IMR-90 (cell line): ENCODE measurements at regions not wholly inside any gene's neighbourhood (a gene's known extent, or its start where the extent isn't known, plus 50 kb on each side); places are given as distances from the start of the nearest gene placed in this dataset.

Experiments
- ATAC-seq: fragments of 200-7000 bp; cut with Tn5 transposase; 2 replicates; pipeline ENCODE4 v1.9.1; 2020; ENCODE audit warnings: low read depth, mild to moderate bottlenecking, moderate library complexity
- BruUV-seq: library from RNA; stranded (reverse); fragments of 400-500 nt; replicated peaks from 2 replicates; lab custom pipeline; 2021; lab: Mats Ljungman, UMichigan
- CTCF ChIA-PET: fragments of 300-600 bp; formaldehyde crosslinking; extraction: SDS; loops from one replicate; lab custom pipeline; 2021; ENCODE audit warnings: antibody characterized with exemption; lab: Yijun Ruan, JAX
- POLR2A ChIA-PET: fragments of 300-600 bp; sonication (Branson Sonifier 250); formaldehyde crosslinking; loops from one replicate; lab custom pipeline; 2022; ENCODE audit warnings: antibody characterized with exemption; ENCODE audit not compliant: unreplicated experiment; lab: Charles Lee
- DNase-seq: peaks from one replicate; pipeline ENCODE4 v3.0.0; 2013
- H2AFZ ChIP-seq: replicated peaks from 2 replicates; pipeline ENCODE3; 2013; ENCODE audit warnings: low read length, mild to moderate bottlenecking; ENCODE audit not compliant: poor library complexity
- H2AK5ac ChIP-seq: 2 replicates; pipeline ENCODE4 v1.6.1; 2013; ENCODE audit warnings: low read depth, low read length, inconsistent platforms
- H2AK9ac ChIP-seq: replicated peaks from 2 replicates; pipeline ENCODE3; 2013; ENCODE audit warnings: mild to moderate bottlenecking, low read depth, low read length, moderate library complexity; ENCODE audit not compliant: poor library complexity
- H2BK120ac ChIP-seq: 2 replicates; pipeline ENCODE4 v1.6.1; 2013; ENCODE audit warnings: low read depth, low read length, inconsistent platforms
- H2BK15ac ChIP-seq: 3 replicates; pipeline ENCODE4 v1.6.1; 2013; ENCODE audit warnings: low read depth, low read length, inconsistent platforms
- H2BK20ac ChIP-seq: 2 replicates; pipeline ENCODE4 v1.6.1; 2013; ENCODE audit warnings: low read depth, mild to moderate bottlenecking, inconsistent platforms, low read length, moderate library complexity
- H2BK5ac ChIP-seq: 2 replicates; pipeline ENCODE4 v1.6.1; 2013; ENCODE audit warnings: mild to moderate bottlenecking, low read depth, low read length, inconsistent platforms; ENCODE audit not compliant: poor library complexity, severe bottlenecking
- H3K14ac ChIP-seq: replicated peaks from 2 replicates; pipeline ENCODE4 v1.6.1; 2013; ENCODE audit warnings: low read depth, low read length, inconsistent platforms
- H3K18ac ChIP-seq: 2 replicates; pipeline ENCODE4 v1.6.1; 2013; ENCODE audit warnings: low read depth, low read length, control low read depth
- H3K23ac ChIP-seq: 2 replicates; pipeline ENCODE4 v1.6.1; 2013; ENCODE audit warnings: low read depth, low read length, inconsistent platforms
- H3K27ac ChIP-seq: 2 replicates; pipeline ENCODE4 v1.5.1; 2013; ENCODE audit warnings: mild to moderate bottlenecking, control low read depth, low read length; ENCODE audit not compliant: insufficient read depth
- H3K27me3 ChIP-seq: 2 replicates; pipeline ENCODE4 v1.6.1; 2013; ENCODE audit warnings: low read length; ENCODE audit not compliant: control insufficient read depth, insufficient read depth
- H3K36me3 ChIP-seq: 2 replicates; pipeline ENCODE4 v1.6.1; 2013; ENCODE audit warnings: low read length, mixed read lengths; ENCODE audit not compliant: control insufficient read depth, insufficient read depth
- H3K4ac ChIP-seq: 2 replicates; pipeline ENCODE4 v1.6.1; 2013; ENCODE audit warnings: low read depth, low read length, inconsistent platforms
- H3K4me1 ChIP-seq: 2 replicates; pipeline ENCODE4 v1.6.1; 2013; ENCODE audit warnings: low read length, mixed read lengths; ENCODE audit not compliant: control insufficient read depth, insufficient read depth
- H3K4me2 ChIP-seq: 2 replicates; pipeline ENCODE4 v1.6.1; 2013; ENCODE audit warnings: low read depth, mild to moderate bottlenecking, control low read depth, low read length, moderate library complexity
- H3K4me3 ChIP-seq: 2 replicates; pipeline ENCODE4 v1.5.1; 2013; ENCODE audit warnings: low read depth, mild to moderate bottlenecking, control low read depth, low read length, moderate library complexity; ENCODE audit not compliant: insufficient read depth
- H3K56ac ChIP-seq: 2 replicates; pipeline ENCODE4 v1.6.1; 2013; ENCODE audit warnings: low read length, inconsistent platforms; ENCODE audit not compliant: insufficient read depth; ENCODE audit errors: extremely low read depth
- H3K79me1 ChIP-seq, 2 experiments: 2 replicates each; pipeline ENCODE4 v1.6.1; 2013; ENCODE audit warnings: low read length in 2 of 2, inconsistent platforms in 1 of 2, low read depth in 1 of 2
- H3K9ac ChIP-seq: 2 replicates; pipeline ENCODE4 v1.6.1; 2013; ENCODE audit warnings: low read depth, low read length, control low read depth
- H3K9me1 ChIP-seq: 2 replicates; pipeline ENCODE4 v1.6.1; 2013; ENCODE audit warnings: low read length, inconsistent platforms; ENCODE audit not compliant: insufficient read depth
- H3K9me3 ChIP-seq: 2 replicates; pipeline ENCODE4 v1.6.1; 2013; ENCODE audit warnings: low read length; ENCODE audit not compliant: control insufficient read depth, insufficient read depth
- H4K20me1 ChIP-seq: 2 replicates; pipeline ENCODE4 v1.6.1; 2013; ENCODE audit warnings: low read length, inconsistent platforms; ENCODE audit not compliant: insufficient read depth
- H4K5ac ChIP-seq: 2 replicates; pipeline ENCODE4 v1.6.1; 2013; ENCODE audit warnings: mild to moderate bottlenecking, low read depth, low read length, control low read depth
- H4K8ac ChIP-seq, 2 experiments: 2 replicates each; pipeline ENCODE4 v1.6.1; 2013; ENCODE audit warnings: low read depth in 2 of 2, low read length in 2 of 2, control low read depth in 1 of 2, inconsistent platforms in 1 of 2
- H4K91ac ChIP-seq: 2 replicates; pipeline ENCODE4 v1.6.1; 2013; ENCODE audit warnings: low read depth, low read length, inconsistent platforms; ENCODE audit not compliant: insufficient read depth
- MAZ ChIP-seq: IDR thresholded peaks from 2 replicates; pipeline ENCODE4 v1.6.1; 2012; ENCODE audit warnings: low read depth, mild to moderate bottlenecking, low read length, improper control_type of control experiment, moderate library complexity, borderline replicate concordance
- WGBS, 2 experiments: methylation state at CpG; one replicate each; pipeline versions ENCODE4 v1.1.5 to v1.1.7; 2013; ENCODE audit warnings: missing lambda C conversion rate in 2 of 2; ENCODE audit not compliant: insufficient read length in 1 of 2; ENCODE audit errors: extremely low coverage in 2 of 2; 5-methylcytosine and 5-hydroxymethylcytosine counted together
- dilution Hi-C: fragments of 300-500 bp; cut with HindIII; formaldehyde crosslinking; loops from one replicate; pipeline ENCODE4 v1.14.3; 2018; ENCODE audit warnings: low sequenced_read_pairs; ENCODE audit not compliant: unreplicated experiment
- in situ Hi-C: fragments of 300-500 bp; cut with MboI; formaldehyde crosslinking; loops from 3 replicates; pipeline ENCODE4 v1.14.3; 2019; ENCODE audit warnings: low sequenced_read_pairs, inconsistent platforms, mixed read lengths
- intact Hi-C: fragments of 100-400 bp; cut with micrococcal nuclease; formaldehyde crosslinking; loops from 2 replicates; pipeline ENCODE4 v1.10.0; 2022
- TF ChIP-seq, protein P1 (sequence below): fragments of 150-350 bp; IDR thresholded peaks from 2 replicates; pipeline ENCODE4 v1.6.1; 2016; ENCODE audit warnings: low read depth, mild to moderate bottlenecking, low read length, moderate library complexity, borderline replicate concordance

DNA sequence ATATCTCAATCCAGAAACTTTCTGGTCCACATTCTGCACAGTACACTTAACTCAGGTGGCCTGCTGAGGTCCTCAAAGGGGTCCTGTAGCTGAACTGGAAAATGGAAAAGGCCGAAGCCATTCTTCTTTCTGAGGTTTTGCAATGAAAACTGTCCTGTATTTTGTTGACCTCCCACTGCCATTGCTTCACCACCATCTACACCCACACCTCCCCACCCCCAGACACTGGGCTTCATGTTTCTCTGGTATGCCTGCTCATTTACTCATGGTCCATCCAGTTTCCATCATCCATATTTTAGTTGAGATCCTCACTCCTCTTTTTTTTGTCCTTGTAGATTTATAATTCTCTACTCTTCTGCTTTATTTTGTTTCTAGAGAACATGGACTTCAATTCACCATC lies 115.7 kb upstream of the SLC24A5 start:
- no peak overlapping the region for H2BK120ac ChIP-seq
- intact Hi-C loops = no loop called here
- H2AK5ac ChIP-seq = no peak overlapping the region
- H3K27me3 ChIP-seq = peaks cover 2% of the 10 kb centered on the region; the same call in 1 of the 2 replicates
- TF ChIP-seq, protein P1, sequence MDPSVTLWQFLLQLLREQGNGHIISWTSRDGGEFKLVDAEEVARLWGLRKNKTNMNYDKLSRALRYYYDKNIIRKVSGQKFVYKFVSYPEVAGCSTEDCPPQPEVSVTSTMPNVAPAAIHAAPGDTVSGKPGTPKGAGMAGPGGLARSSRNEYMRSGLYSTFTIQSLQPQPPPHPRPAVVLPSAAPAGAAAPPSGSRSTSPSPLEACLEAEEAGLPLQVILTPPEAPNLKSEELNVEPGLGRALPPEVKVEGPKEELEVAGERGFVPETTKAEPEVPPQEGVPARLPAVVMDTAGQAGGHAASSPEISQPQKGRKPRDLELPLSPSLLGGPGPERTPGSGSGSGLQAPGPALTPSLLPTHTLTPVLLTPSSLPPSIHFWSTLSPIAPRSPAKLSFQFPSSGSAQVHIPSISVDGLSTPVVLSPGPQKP = no peak
- TF ChIP-seq MAZ = no peak
- no peak overlapping the region for H3K56ac ChIP-seq
- no peaks in the 10 kb centered on the region for H4K20me1 ChIP-seq
- H2BK20ac ChIP-seq = no peak overlapping the region
- H4K5ac ChIP-seq = no peak overlapping the region
- no peak overlapping the region for H2AK9ac ChIP-seq
- ChIA-PET CTCF (no interaction called here), POLR2A (no interaction called here)
- no peak overlapping the region for H3K4me3 ChIP-seq
- H2AFZ ChIP-seq = no peak overlapping the region
- WGBS, 2 experiments = 40% methylated on average over 1 of the region's 1 CpG; no CpG with 5 or more reads in 1 of the 2 experiments
- in situ Hi-C loops = loop anchor here (10.0 kb wide), 1 partner anchor 60 kb away; no protein-coding TSS in a partner anchor
- no peaks in the 10 kb centered on the region for H3K4me1 ChIP-seq
- H3K9me3 ChIP-seq = no peaks in the 10 kb centered on the region
- no peak for DNase-seq
- H2BK15ac ChIP-seq = no peak overlapping the region
- H3K14ac ChIP-seq = no peak overlapping the region
- no peak overlapping the region for H4K91ac ChIP-seq
- H3K4me2 ChIP-seq = no peak overlapping the region
- H3K18ac ChIP-seq = no peak overlapping the region
- dilution Hi-C loops = no loop called here
- no peaks in the 10 kb centered on the region for H3K79me1 ChIP-seq
- no peaks in the 10 kb centered on the region for H3K9me1 ChIP-seq
- no peak for ATAC-seq
- BruUV-seq = no TSS peak
- no peak overlapping the region for H3K9ac ChIP-seq
- no peak overlapping the region for H3K4ac ChIP-seq
- no peak overlapping the region for H3K27ac ChIP-seq
- no peak overlapping the region for H3K23ac ChIP-seq
- no peak overlapping the region for H2BK5ac ChIP-seq
- H3K36me3 ChIP-seq = no peaks in the 10 kb centered on the region
- H4K8ac ChIP-seq = no peak overlapping the region
